ENCODE measurements at regions not wholly inside any gene's neighbourhood (a gene's known extent, or its start where the extent isn't known, plus 50 kb on each side); places are given as distances from the start of the nearest gene placed in this dataset.

DNA sequence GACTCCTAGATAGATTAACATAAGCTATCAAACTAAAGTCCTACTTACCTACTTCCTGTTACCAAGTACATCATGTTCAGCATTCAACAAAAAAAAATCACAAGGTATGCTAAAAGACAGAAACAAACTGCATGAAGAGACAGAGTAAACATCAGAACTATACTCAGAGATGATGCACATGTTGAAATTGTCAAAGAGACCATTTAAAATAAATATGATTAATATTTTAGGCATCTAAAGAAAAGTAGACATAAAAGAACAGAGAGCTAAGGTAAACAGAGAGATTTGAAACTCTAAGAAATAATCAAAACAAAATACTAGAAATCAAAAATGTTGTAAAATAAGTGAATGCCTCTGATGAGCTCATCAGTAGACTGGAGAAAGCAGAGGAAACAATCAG is 224.8 kb upstream of the STAC start:
- TF ChIP-seq, protein P1, sequence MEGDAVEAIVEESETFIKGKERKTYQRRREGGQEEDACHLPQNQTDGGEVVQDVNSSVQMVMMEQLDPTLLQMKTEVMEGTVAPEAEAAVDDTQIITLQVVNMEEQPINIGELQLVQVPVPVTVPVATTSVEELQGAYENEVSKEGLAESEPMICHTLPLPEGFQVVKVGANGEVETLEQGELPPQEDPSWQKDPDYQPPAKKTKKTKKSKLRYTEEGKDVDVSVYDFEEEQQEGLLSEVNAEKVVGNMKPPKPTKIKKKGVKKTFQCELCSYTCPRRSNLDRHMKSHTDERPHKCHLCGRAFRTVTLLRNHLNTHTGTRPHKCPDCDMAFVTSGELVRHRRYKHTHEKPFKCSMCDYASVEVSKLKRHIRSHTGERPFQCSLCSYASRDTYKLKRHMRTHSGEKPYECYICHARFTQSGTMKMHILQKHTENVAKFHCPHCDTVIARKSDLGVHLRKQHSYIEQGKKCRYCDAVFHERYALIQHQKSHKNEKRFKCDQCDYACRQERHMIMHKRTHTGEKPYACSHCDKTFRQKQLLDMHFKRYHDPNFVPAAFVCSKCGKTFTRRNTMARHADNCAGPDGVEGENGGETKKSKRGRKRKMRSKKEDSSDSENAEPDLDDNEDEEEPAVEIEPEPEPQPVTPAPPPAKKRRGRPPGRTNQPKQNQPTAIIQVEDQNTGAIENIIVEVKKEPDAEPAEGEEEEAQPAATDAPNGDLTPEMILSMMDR (conservative IDR thresholded peaks at IDR 0.05 in 1 of 2, IDR thresholded peaks at IDR 0.05 in 1 of 2; ENCODE audit: extremely low read depth in 1 of 2, insufficient read depth in 1 of 2, low read depth in 1 of 2, low read length in 2 of 2), result no peak
- no peak for TF ChIP-seq EZH2 (IDR thresholded peaks at IDR 0.05; ENCODE audit: borderline replicate concordance, low read length)
